HL-60 (cell line): ENCODE measurements at regions not wholly inside any gene's neighbourhood (a gene's known extent, or its start where the extent isn't known, plus 50 kb on each side); places are given as distances from the start of the nearest gene placed in this dataset.

ENCODE experiments used
- DNase-seq, 2 experiments: peaks; one replicate each; pipeline ENCODE4 v3.0.0-alpha.2; 2010 to 2020; ENCODE audit warnings: low read depth in 1 of 2, low spot score in 1 of 2
- H3K27ac ChIP-seq: fragments of 250-450 bp; sonication (Bioruptor Pico); replicated peaks from 2 replicates; pipeline ENCODE4 v1.5.1; 2020; ENCODE audit warnings: mild to moderate bottlenecking, moderate library complexity
- H3K27me3 ChIP-seq: fragments of 250-450 bp; sonication (Bioruptor Pico); 2 replicates; pipeline ENCODE4 v1.5.1; 2021; ENCODE audit warnings: mild to moderate bottlenecking, moderate library complexity; ENCODE audit not compliant: insufficient read depth, poor library complexity, severe bottlenecking
- H3K4me3 ChIP-seq: replicated peaks from 2 replicates; pipeline ENCODE4 v1.5.1; 2011; ENCODE audit warnings: mild to moderate bottlenecking, control low read depth, low read length; ENCODE audit not compliant: insufficient read depth
- CTCF ChIP-seq: IDR thresholded peaks from one replicate; pipeline ENCODE4 v1.5.1; 2011; ENCODE audit warnings: low read length, control low read depth, inconsistent platforms; ENCODE audit not compliant: insufficient read depth
- GABPA ChIP-seq: IDR thresholded peaks from 2 replicates; pipeline ENCODE4 v1.6.1; 2012; ENCODE audit warnings: low read depth
- POLR2AphosphoS5 ChIP-seq: IDR thresholded peaks from 2 replicates; pipeline ENCODE4 v1.6.1; 2012; ENCODE audit warnings: low read depth
- REST ChIP-seq: IDR thresholded peaks from 2 replicates; pipeline ENCODE4 v1.6.1; 2012; ENCODE audit warnings: low read depth; ENCODE audit not compliant: insufficient replicate concordance
- SPI1 ChIP-seq: IDR thresholded peaks from 2 replicates; pipeline ENCODE4 v1.6.1; 2012; ENCODE audit warnings: low read depth, mild to moderate bottlenecking, borderline replicate concordance

DNA sequence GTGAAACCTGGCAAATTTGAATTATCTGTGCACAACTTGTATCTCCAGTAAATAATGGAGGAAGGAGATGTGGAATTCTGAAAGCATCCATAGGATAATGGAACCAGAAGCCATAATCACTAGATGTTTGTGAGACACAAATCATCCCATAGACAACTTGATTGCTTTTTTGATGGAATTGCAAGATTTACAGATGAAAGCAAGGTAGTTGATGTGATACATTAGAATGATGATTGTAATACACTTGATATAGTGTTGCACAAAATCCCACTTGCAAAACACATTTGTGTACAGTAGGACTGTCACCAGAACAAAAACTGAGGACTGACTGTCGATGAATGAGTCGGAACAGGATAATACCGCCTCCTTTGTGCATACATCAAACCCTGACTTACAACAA, 178.3 kb downstream of the IRS2 start:
- Histone ChIP-seq H3K4me3 (no peak overlapping the region), H3K27ac (no peak overlapping the region), H3K27me3 (no peaks in the 10 kb centered on the region)
- DNase-seq: no peak
- no peak for TF ChIP-seq POLR2AphosphoS5
- TF ChIP-seq REST: no peak
- no peak for TF ChIP-seq CTCF
- TF ChIP-seq GABPA: no peak
- TF ChIP-seq SPI1: no peak

- DNase-seq: no peak
Measured at GRCh38 chr13:109606520-109606919, 179.9 kb downstream of the IRS2 start.

GRCh38 chr13:109605846-109606245, 180.5 kb downstream of the IRS2 start:
- H3K27me3 ChIP-seq: no peaks in the 10 kb centered on the region
- TF ChIP-seq SPI1: no peak
- TF ChIP-seq REST: no peak
- no peak for TF ChIP-seq CTCF
- no peak for TF ChIP-seq GABPA
- no peak for TF ChIP-seq POLR2AphosphoS5
- H3K27ac ChIP-seq: no peak overlapping the region
- no peak overlapping the region for H3K4me3 ChIP-seq
- DNase-seq: no peak

More at GRCh38 chr13:109606520-109606919, 179.9 kb downstream of the IRS2 start:
- Histone ChIP-seq H3K4me3 (no peak overlapping the region), H3K27ac (no peak overlapping the region), H3K27me3 (no peaks in the 10 kb centered on the region)
- TF ChIP-seq REST (no peak), GABPA (no peak), SPI1 (no peak), POLR2AphosphoS5 (no peak), CTCF (no peak)
